HCT116 (cell line): ENCODE measurements at regions not wholly inside any gene's neighbourhood (a gene's known extent, or its start where the extent isn't known, plus 50 kb on each side); places are given as distances from the start of the nearest gene placed in this dataset.
"Not testable (repeated sequence)": the region's sequence is repeated elsewhere in the genome, so short reads cannot be mapped to it uniquely, and the experiment has no call there.

Experiments used
- ATAC-seq: fragments of 200-7000 bp; cut with Tn5 transposase; 2 replicates; pipeline ENCODE4 v1.9.1; 2020; ENCODE audit warnings: mild to moderate bottlenecking, moderate library complexity
- BruUV-seq: library from RNA; stranded (reverse); fragments of 400-500 nt; replicated peaks from 2 replicates; lab custom pipeline; 2021; lab: Mats Ljungman, UMichigan
- CTCF ChIA-PET: fragments of 300-600 bp; sonication (Branson Sonifier 250); formaldehyde crosslinking; loops from one replicate; lab custom pipeline; 2021; ENCODE audit warnings: antibody characterized with exemption; lab: Charles Lee
- POLR2A ChIA-PET: fragments of 300-600, 350-600 bp; sonication (Branson Sonifier 250); formaldehyde crosslinking; loops from one replicate; lab custom pipeline; 2021; ENCODE audit warnings: antibody characterized with exemption; lab: Charles Lee
- RAD21 ChIA-PET, 2 experiments: fragments of 300-600 bp; sonication (Branson Sonifier 250); formaldehyde crosslinking; loops; one replicate each; lab custom pipeline; 2023; ENCODE audit warnings: low total read pairs in 2 of 2; ENCODE audit not compliant: uncharacterized antibody in 2 of 2, unreplicated experiment in 2 of 2, low non-redundant PET in 1 of 2; lab: Charles Lee
- DNase-seq: peaks from one replicate; pipeline ENCODE4 v3.0.0-alpha.2; 2010; ENCODE audit warnings: low read depth, low spot score
- H2AFZ ChIP-seq: fragments of 200-600 bp; shearing (Covaris generic), sonication (generic); 2 replicates; pipeline ENCODE4 v1.6.1; 2017; ENCODE audit warnings: low read depth, mixed run types, mixed read lengths, antibody characterized with exemption, low read length; ENCODE audit not compliant: poor library complexity, severe bottlenecking
- H3K27ac ChIP-seq: 2 replicates; pipeline ENCODE4 v1.5.1; 2012; ENCODE audit warnings: low read depth, low read length
- H3K27me3 ChIP-seq: fragments of 200-600 bp; sonication (generic); 2 replicates; pipeline ENCODE4 v1.6.1; 2016; ENCODE audit warnings: mixed run types, low read length, mixed read lengths; ENCODE audit not compliant: insufficient read depth
- H3K36me3 ChIP-seq, 2 experiments: fragments of 200-500 bp in 1 of 2; fragments of 200-600 bp in 1 of 2; sonication (Bioruptor generic) in 1 of 2; sonication (generic) in 1 of 2; 2 replicates each; pipeline versions ENCODE4 v1.5.1 to v1.6.1; 2014 to 2016; ENCODE audit warnings: low read length in 2 of 2, inconsistent platforms in 1 of 2, mixed read lengths in 1 of 2, mixed run types in 1 of 2; ENCODE audit not compliant: insufficient read depth in 2 of 2, control insufficient read depth in 1 of 2
- H3K4me1 ChIP-seq, 2 experiments: fragments of 200-600 bp in 1 of 2; sonication (generic) in 1 of 2; 2 replicates each; pipeline versions ENCODE4 v1.5.1 to v1.6.1; 2012 to 2017; ENCODE audit warnings: low read length in 2 of 2, inconsistent platforms in 1 of 2, mild to moderate bottlenecking in 1 of 2, mixed read lengths in 1 of 2, mixed run types in 1 of 2, moderate library complexity in 1 of 2; ENCODE audit not compliant: insufficient read depth in 2 of 2, control insufficient read depth in 1 of 2
- H3K4me2 ChIP-seq: fragments of 200-600 bp; sonication (generic); 2 replicates; pipeline ENCODE4 v1.6.1; 2017; ENCODE audit warnings: mixed run types, low read length, mixed read lengths
- H3K4me3 ChIP-seq, 2 experiments: fragments of 200-600 bp in 1 of 2; sonication (generic) in 1 of 2; replicated peaks in 1 of 2; 2 replicates each; pipeline ENCODE4 v1.5.1; 2011 to 2016; ENCODE audit warnings: low read length in 2 of 2, control low read depth in 1 of 2, low read depth in 1 of 2, mild to moderate bottlenecking in 1 of 2, mixed read lengths in 1 of 2, mixed run types in 1 of 2
- H3K79me2 ChIP-seq: fragments of 200-600 bp; sonication (generic); 2 replicates; pipeline ENCODE4 v1.6.1; 2017; ENCODE audit warnings: mild to moderate bottlenecking, mixed run types, low read length, moderate library complexity, mixed read lengths; ENCODE audit not compliant: insufficient read depth
- H3K9ac ChIP-seq: fragments of 200-600 bp; sonication (generic); 2 replicates; pipeline ENCODE4 v1.6.1; 2016; ENCODE audit warnings: low read length, mixed read lengths
- H3K9me2 ChIP-seq: fragments of 200-600 bp; sonication (generic), shearing (Covaris generic); 2 replicates; pipeline ENCODE4 v1.6.1; 2017; ENCODE audit warnings: mixed run types, mild to moderate bottlenecking, moderate library complexity; ENCODE audit not compliant: insufficient read depth
- H3K9me3 ChIP-seq, 2 experiments: fragments of 200-500 bp in 1 of 2; fragments of 200-600 bp in 1 of 2; sonication (Bioruptor generic) in 1 of 2; sonication (generic) in 1 of 2; 2 replicates each; pipeline ENCODE4 v1.6.1; 2014 to 2017; ENCODE audit warnings: low read length in 2 of 2, mixed read lengths in 2 of 2, inconsistent platforms in 1 of 2, low read depth in 1 of 2, mild to moderate bottlenecking in 1 of 2, mixed run types in 1 of 2, moderate library complexity in 1 of 2; ENCODE audit not compliant: control insufficient read depth in 1 of 2, insufficient read depth in 1 of 2
- H4K20me1 ChIP-seq: fragments of 200-600 bp; sonication (generic), shearing (Covaris generic); 2 replicates; pipeline ENCODE4 v1.6.1; 2017; ENCODE audit warnings: mixed run types, mild to moderate bottlenecking, moderate library complexity; ENCODE audit not compliant: insufficient read depth
- CEBPB ChIP-seq: IDR thresholded peaks from 2 replicates; pipeline ENCODE4 v1.6.1; 2012; ENCODE audit warnings: low read depth
- EZH2 ChIP-seq: fragments of 200-600 bp; sonication (generic); IDR thresholded peaks from 2 replicates; pipeline ENCODE4 v1.6.1; 2017; ENCODE audit warnings: antibody characterized with exemption, mixed run types
- EZH2phosphoT487 ChIP-seq: fragments of 200-600 bp; IDR thresholded peaks from 2 replicates; pipeline ENCODE4 v1.6.1; 2018; ENCODE audit warnings: antibody characterized with exemption, borderline replicate concordance
- FOSL1 ChIP-seq: IDR thresholded peaks from 2 replicates; pipeline ENCODE4 v1.6.1; 2012; ENCODE audit warnings: low read depth
- MAX ChIP-seq: IDR thresholded peaks from 2 replicates; pipeline ENCODE4 v1.6.1; 2012
- POLR2AphosphoS5 ChIP-seq: IDR thresholded peaks from 2 replicates; pipeline ENCODE4 v1.6.1; 2011; ENCODE audit warnings: mild to moderate bottlenecking, low read depth, low read length, moderate library complexity
- REST ChIP-seq: IDR thresholded peaks from 2 replicates; pipeline ENCODE4 v1.6.1; 2012; ENCODE audit warnings: low read depth
- SRF ChIP-seq: IDR thresholded peaks from 2 replicates; pipeline ENCODE4 v1.6.1; 2012; ENCODE audit warnings: low read depth
- TCF7L2 ChIP-seq: IDR thresholded peaks from 2 replicates; pipeline ENCODE4 v1.7.0; 2011; ENCODE audit warnings: borderline replicate concordance, inconsistent platforms; ENCODE audit not compliant: insufficient read depth, insufficient read length; ENCODE audit errors: extremely low read depth
- intact Hi-C: fragments of 100-400 bp; cut with micrococcal nuclease; formaldehyde crosslinking; loops from 2 replicates; pipeline ENCODE4 v1.10.0; 2022
- TF ChIP-seq, protein P1 (sequence below): IDR thresholded peaks from 2 replicates; pipeline ENCODE4 v1.6.1; 2011; ENCODE audit warnings: mild to moderate bottlenecking, low read length, moderate library complexity; ENCODE audit not compliant: insufficient replicate concordance; ENCODE audit errors: extremely low read depth
- TF ChIP-seq, protein P2 (sequence below): IDR thresholded peaks from 2 replicates; pipeline ENCODE4 v1.6.1; 2012

DNA sequence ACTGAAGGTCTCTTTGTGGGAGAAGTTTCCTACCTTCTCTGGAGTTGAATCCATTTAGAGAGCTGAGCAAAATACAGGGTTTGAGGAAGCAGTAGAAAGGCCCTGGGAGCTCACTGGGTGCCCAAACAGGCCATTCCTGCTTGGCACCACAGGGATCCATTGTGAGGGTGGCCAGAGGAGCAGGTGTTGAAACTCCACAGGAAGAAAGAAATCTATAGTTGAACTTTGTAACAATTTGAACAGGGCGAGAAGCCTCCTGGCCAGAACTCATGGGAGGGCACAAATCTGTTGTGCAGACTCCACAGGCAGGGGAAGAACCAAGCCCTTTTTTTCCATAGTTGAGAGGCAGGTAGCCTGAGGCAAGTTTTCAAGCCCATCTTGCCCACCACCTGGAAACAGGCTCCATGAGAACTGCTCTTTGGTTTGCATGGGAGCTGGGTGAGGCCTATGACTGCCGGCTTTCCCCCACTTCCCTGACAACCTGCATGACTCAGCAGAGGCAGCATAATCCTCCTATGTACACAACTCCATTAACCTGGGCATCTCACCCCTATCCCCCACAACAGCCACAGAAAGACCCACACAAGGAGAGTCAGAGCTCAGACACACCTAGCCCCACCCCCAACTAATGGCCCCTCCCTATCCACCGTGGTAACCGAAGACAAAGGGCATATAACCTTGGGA, 1053.0 kb downstream of the TSN start (continued):
- TF ChIP-seq, protein P1, sequence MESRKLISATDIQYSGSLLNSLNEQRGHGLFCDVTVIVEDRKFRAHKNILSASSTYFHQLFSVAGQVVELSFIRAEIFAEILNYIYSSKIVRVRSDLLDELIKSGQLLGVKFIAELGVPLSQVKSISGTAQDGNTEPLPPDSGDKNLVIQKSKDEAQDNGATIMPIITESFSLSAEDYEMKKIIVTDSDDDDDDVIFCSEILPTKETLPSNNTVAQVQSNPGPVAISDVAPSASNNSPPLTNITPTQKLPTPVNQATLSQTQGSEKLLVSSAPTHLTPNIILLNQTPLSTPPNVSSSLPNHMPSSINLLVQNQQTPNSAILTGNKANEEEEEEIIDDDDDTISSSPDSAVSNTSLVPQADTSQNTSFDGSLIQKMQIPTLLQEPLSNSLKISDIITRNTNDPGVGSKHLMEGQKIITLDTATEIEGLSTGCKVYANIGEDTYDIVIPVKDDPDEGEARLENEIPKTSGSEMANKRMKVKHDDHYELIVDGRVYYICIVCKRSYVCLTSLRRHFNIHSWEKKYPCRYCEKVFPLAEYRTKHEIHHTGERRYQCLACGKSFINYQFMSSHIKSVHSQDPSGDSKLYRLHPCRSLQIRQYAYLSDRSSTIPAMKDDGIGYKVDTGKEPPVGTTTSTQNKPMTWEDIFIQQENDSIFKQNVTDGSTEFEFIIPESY, result no peak
- TF ChIP-seq EZH2phosphoT487 (no peak), POLR2AphosphoS5 (no peak)

GRCh38 chr2:122812214-122812613, 1056.8 kb downstream of the TSN start:
- not testable (repeated sequence) for ATAC-seq

DNA sequence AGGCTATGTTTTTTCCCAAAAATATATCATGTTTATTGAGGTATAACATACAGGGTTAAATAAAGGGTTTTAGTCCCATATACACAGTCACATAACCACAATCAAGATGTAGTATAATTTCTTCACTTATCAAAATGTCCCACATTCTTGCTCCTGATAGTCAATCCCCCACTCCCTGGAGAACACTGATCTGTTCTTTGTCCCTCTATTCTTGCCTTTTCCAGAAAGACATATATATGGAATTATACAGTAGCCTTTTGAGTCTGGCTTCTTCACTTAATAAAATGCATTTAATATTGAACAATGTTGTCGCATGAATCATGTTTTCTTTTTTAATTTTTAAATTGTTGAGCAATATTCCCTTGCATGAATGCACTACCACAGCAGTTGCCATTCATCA, 1059.7 kb downstream of the TSN start:
- H3K9ac ChIP-seq, result no peak overlapping the region
- H3K4me3 ChIP-seq, result no peak overlapping the region
- ATAC-seq (no peak), DNase-seq (no peak)
- H3K27me3 ChIP-seq, result no peaks in the 10 kb centered on the region
- BruUV-seq, result no TSS peak
- H4K20me1 ChIP-seq, result no peaks in the 10 kb centered on the region
- no peak overlapping the region for H3K27ac ChIP-seq
- H3K9me2 ChIP-seq, result no peaks in the 10 kb centered on the region
- H3K79me2 ChIP-seq, result no peaks in the 10 kb centered on the region
- H3K36me3 ChIP-seq, result no peaks in the 10 kb centered on the region
- RAD21 ChIA-PET, result no interaction called here
- no peaks in the 10 kb centered on the region for H3K4me1 ChIP-seq
- H2AFZ ChIP-seq, result no peak overlapping the region
- CTCF ChIA-PET, result no interaction called here
- POLR2A ChIA-PET, result no interaction called here
- H3K4me2 ChIP-seq, result no peak overlapping the region
- H3K9me3 ChIP-seq, result peaks cover 6 to 11% of the 10 kb centered on the region in 2 experiments; a peak in 2 of 4 replicates
- intact Hi-C loops, result no loop called here
- no peak for TF ChIP-seq SRF
- TF ChIP-seq, protein P2, sequence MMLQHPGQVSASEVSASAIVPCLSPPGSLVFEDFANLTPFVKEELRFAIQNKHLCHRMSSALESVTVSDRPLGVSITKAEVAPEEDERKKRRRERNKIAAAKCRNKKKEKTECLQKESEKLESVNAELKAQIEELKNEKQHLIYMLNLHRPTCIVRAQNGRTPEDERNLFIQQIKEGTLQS, result no peak
- TF ChIP-seq TCF7L2, result no peak
- no peak for TF ChIP-seq EZH2
- no peak for TF ChIP-seq FOSL1
- no peak for TF ChIP-seq MAX
- TF ChIP-seq REST, result no peak
- no peak for TF ChIP-seq CEBPB

More at GRCh38 chr2:122812214-122812613, 1056.8 kb downstream of the TSN start:
- H3K27ac ChIP-seq, H3K9ac ChIP-seq, H3K9me2 ChIP-seq, H2AFZ ChIP-seq, H3K4me1 ChIP-seq, intact Hi-C loops, H3K79me2 ChIP-seq, H3K36me3 ChIP-seq, DNase-seq, H4K20me1 ChIP-seq, RAD21 ChIA-PET, H3K9me3 ChIP-seq, BruUV-seq, H3K4me3 ChIP-seq, H3K27me3 ChIP-seq, POLR2A ChIA-PET, H3K4me2 ChIP-seq, CTCF ChIA-PET: not testable (repeated sequence)
